ENCODE measurements at regions not wholly inside any gene's neighbourhood (a gene's known extent, or its start where the extent isn't known, plus 50 kb on each side); places are given as distances from the start of the nearest gene placed in this dataset.

DNA sequence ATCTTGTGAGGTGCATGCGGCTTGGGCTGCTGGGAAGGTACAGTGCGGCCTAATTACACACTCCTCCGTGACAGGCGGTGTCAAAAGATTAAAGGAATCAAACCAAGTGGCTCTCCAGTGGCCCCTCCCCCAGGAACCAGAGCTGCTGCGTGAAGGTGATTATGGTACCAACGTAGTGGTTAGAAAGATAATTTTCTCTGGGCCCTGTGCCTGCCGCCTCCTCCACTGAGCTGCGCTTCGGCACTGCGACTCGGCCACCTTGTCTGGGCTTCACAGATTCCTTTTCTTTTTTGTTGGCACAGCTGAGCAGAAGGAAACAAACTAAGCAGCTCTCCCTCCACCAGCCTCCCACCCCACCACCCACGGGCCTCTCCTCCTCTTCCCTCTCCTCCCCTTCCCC is 113.2 kb upstream of the SDK2 start:
- H3K27me3 ChIP-seq: no peaks in the 10 kb centered on the region

DNA sequence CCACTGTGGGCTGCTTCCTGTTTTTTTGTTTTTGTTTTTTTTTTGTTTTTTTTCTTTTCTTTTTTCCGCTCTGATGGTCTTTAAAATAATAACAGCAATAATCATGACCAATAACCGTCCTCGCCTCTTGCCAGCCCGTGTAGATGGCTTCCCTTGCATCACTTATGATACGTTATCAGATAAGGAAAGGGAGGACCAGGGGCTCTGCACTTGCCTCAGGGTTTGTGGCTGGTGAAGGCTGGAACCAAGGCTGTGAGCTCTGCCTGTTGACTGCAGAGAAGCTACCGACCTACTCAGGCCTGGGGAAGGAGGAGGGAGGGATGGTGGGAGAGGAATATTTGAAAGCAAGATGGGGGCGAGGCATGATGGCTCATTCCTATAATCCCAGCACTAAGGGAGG is 114.0 kb upstream of the SDK2 start:
- Histone ChIP-seq H3K27ac (no peak overlapping the region), H3K27me3 (no peaks in the 10 kb centered on the region), H3K4me1 (peaks cover 0 to 10% of the 10 kb centered on the region in 2 donors), H3K36me3 (no peaks in the 10 kb centered on the region), H3K4me3 (no peak overlapping the region), H3K9me3 (no peaks in the 10 kb centered on the region)
- no peak for DNase-seq (ENCODE audit: low spot score in 2 of 2)
- TF ChIP-seq, protein P1, sequence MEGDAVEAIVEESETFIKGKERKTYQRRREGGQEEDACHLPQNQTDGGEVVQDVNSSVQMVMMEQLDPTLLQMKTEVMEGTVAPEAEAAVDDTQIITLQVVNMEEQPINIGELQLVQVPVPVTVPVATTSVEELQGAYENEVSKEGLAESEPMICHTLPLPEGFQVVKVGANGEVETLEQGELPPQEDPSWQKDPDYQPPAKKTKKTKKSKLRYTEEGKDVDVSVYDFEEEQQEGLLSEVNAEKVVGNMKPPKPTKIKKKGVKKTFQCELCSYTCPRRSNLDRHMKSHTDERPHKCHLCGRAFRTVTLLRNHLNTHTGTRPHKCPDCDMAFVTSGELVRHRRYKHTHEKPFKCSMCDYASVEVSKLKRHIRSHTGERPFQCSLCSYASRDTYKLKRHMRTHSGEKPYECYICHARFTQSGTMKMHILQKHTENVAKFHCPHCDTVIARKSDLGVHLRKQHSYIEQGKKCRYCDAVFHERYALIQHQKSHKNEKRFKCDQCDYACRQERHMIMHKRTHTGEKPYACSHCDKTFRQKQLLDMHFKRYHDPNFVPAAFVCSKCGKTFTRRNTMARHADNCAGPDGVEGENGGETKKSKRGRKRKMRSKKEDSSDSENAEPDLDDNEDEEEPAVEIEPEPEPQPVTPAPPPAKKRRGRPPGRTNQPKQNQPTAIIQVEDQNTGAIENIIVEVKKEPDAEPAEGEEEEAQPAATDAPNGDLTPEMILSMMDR (IDR thresholded peaks at IDR 0.05): no peak
- intact Hi-C loops (cut with DNase I): no loop called here

More for the DNA sequence above, 113.2 kb upstream of the SDK2 start:
- intact Hi-C loops (cut with DNase I): no loop called here
- no peak for DNase-seq (ENCODE audit: low spot score in 2 of 2)
- Histone ChIP-seq H3K4me3 (no peak overlapping the region), H3K4me1 (peaks cover 0 to 5% of the 10 kb centered on the region in 2 donors), H3K27ac (no peak overlapping the region), H3K9me3 (no peaks in the 10 kb centered on the region), H3K36me3 (no peaks in the 10 kb centered on the region)
- TF ChIP-seq, protein P1 (IDR thresholded peaks at IDR 0.05): no peak

DNA sequence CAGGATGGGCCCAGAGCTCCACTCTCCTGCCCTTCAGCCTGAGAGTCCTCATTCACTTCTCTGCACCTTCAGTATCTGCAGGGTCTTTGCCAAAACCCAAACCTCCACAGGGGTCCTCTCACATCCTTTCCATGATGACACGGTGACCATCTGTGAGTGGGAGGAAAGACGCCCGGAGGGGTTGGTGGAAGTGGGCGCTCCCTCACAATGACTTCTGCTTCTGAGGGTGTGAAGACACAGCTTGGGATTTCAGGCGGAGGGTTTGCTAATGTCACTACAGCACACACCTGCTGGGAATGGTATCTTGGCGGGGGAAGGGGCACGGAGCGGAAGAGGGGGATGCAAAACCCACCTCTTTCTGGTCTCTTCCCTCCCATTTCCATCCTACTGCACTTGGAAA is 115.1 kb upstream of the SDK2 start:
- Histone ChIP-seq H3K4me1 (peaks cover 0 to 10% of the 10 kb centered on the region in 2 donors), H3K9me3 (no peaks in the 10 kb centered on the region), H3K36me3 (no peaks in the 10 kb centered on the region), H3K4me3 (no peak overlapping the region), H3K27ac (no peak overlapping the region), H3K27me3 (no peaks in the 10 kb centered on the region)
- intact Hi-C loops (cut with DNase I): no loop called here
- TF ChIP-seq, protein P1 (IDR thresholded peaks at IDR 0.05): no peak
- DNase-seq (ENCODE audit: low spot score in 2 of 2): no peak

- Histone ChIP-seq H3K4me1 (peaks cover 0 to 10% of the 10 kb centered on the region in 2 donors), H3K4me3 (no peak overlapping the region), H3K27ac (no peak overlapping the region), H3K9me3 (no peaks in the 10 kb centered on the region), H3K27me3 (no peaks in the 10 kb centered on the region), H3K36me3 (no peaks in the 10 kb centered on the region)
- DNase-seq (ENCODE audit: low spot score in 2 of 2): no peak
- intact Hi-C loops (cut with DNase I): no loop called here
- TF ChIP-seq, protein P1 (IDR thresholded peaks at IDR 0.05): no peak
Observed at GRCh38 chr17:73759734-73760438, 115.6 kb upstream of the SDK2 start.

DNA sequence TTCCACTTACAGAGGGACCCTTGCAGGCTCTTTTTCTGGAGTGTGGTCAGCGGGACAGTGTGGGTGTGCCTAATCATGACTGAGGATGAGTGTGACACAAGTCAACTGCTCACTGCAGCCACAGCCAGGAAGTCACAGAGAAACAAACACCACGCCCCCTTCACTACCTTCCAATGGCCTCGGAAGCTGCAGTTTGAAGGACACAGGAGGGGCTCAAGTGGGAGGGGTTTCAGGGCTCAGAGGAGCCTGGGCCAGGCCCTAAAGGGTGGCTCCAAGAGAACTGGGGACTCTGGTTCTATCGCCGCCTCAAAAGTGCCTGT is 116.2 kb upstream of the SDK2 start:
- no peaks in the 10 kb centered on the region for H3K27me3 ChIP-seq
- no peak for DNase-seq (ENCODE audit: low spot score in 2 of 2)
- no peak overlapping the region for H3K27ac ChIP-seq
- no peaks in the 10 kb centered on the region for H3K36me3 ChIP-seq
- H3K9me3 ChIP-seq: no peaks in the 10 kb centered on the region
- TF ChIP-seq, protein P1 (IDR thresholded peaks at IDR 0.05): no peak
- no peak overlapping the region for H3K4me3 ChIP-seq
- peaks cover 0 to 10% of the 10 kb centered on the region in 2 donors for H3K4me1 ChIP-seq
- intact Hi-C loops (cut with DNase I): no loop called here
